Keratinocyte (primary cell): ENCODE measurements at regions not wholly inside any gene's neighbourhood (a gene's known extent, or its start where the extent isn't known, plus 50 kb on each side); places are given as distances from the start of the nearest gene placed in this dataset.

Source experiments
- DNase-seq: peaks from one replicate; pipeline ENCODE4 v3.0.0-alpha.2; 2011; ENCODE audit warnings: low read depth, missing footprints, low spot score
- FAIRE-seq: peaks from 2 replicates; lab custom pipeline; 2011; peaks lifted over from hg19 to GRCh38; lab: Jason Lieb, UNC
- H2AFZ ChIP-seq: 2 replicates; pipeline ENCODE4 v1.6.0; 2012; ENCODE audit warnings: low read length, control low read depth, inconsistent platforms; ENCODE audit not compliant: control insufficient read depth
- H3K27ac ChIP-seq: 2 replicates; pipeline ENCODE4 v1.5.1; 2011; ENCODE audit warnings: low read length; ENCODE audit not compliant: control insufficient read depth, insufficient read depth
- H3K27me3 ChIP-seq: 3 replicates; pipeline ENCODE4 v1.6.0; 2011; ENCODE audit warnings: low read length; ENCODE audit not compliant: control insufficient read depth, insufficient read depth; ENCODE audit errors: extremely low read depth
- H3K36me3 ChIP-seq, 2 experiments: 2 replicates in 1 of 2; 3 replicates in 1 of 2; pipeline ENCODE4 v1.5.1; 2011; ENCODE audit warnings: low read length in 2 of 2, mild to moderate bottlenecking in 1 of 2; ENCODE audit not compliant: control insufficient read depth in 2 of 2, insufficient read depth in 2 of 2; ENCODE audit errors: extremely low read depth in 1 of 2
- H3K4me1 ChIP-seq: 3 replicates; pipeline ENCODE4 v1.5.1; 2011; ENCODE audit warnings: low read length; ENCODE audit not compliant: control insufficient read depth, insufficient read depth; ENCODE audit errors: extremely low read depth
- H3K4me2 ChIP-seq: 3 replicates; pipeline ENCODE4 v1.6.0; 2011; ENCODE audit warnings: low read depth, low read length; ENCODE audit not compliant: control insufficient read depth, insufficient read depth; ENCODE audit errors: extremely low read depth
- H3K4me3 ChIP-seq, 3 experiments: fragments of 200-600 bp in 1 of 3; sonication (generic) in 1 of 3; 2 replicates in 2 of 3; 3 replicates in 1 of 3; pipeline ENCODE4 v1.5.1; 2011 to 2016; ENCODE audit warnings: low read length in 3 of 3, mild to moderate bottlenecking in 3 of 3, control low read depth in 2 of 3, inconsistent platforms in 1 of 3, low read depth in 1 of 3, mixed read lengths in 1 of 3, mixed run types in 1 of 3, moderate library complexity in 1 of 3; ENCODE audit not compliant: control insufficient read depth in 2 of 3, insufficient read depth in 2 of 3; ENCODE audit errors: extremely low read depth in 1 of 3
- H3K79me2 ChIP-seq: 2 replicates; pipeline ENCODE4 v1.6.0; 2012; ENCODE audit warnings: low read length; ENCODE audit not compliant: control insufficient read depth, insufficient read depth
- H3K9ac ChIP-seq: 3 replicates; pipeline ENCODE4 v1.6.0; 2011; ENCODE audit warnings: low read length; ENCODE audit not compliant: control insufficient read depth, insufficient read depth; ENCODE audit errors: extremely low read depth
- H3K9me1 ChIP-seq: 3 replicates; pipeline ENCODE4 v1.6.0; 2011; ENCODE audit warnings: low read length; ENCODE audit not compliant: control insufficient read depth, insufficient read depth; ENCODE audit errors: extremely low read depth
- H3K9me3 ChIP-seq: 2 replicates; pipeline ENCODE4 v1.5.1; 2012; ENCODE audit warnings: low read depth, low read length; ENCODE audit not compliant: control insufficient read depth
- H4K20me1 ChIP-seq: 3 replicates; pipeline ENCODE4 v1.6.0; 2011; ENCODE audit warnings: low read length; ENCODE audit not compliant: control insufficient read depth, insufficient read depth; ENCODE audit errors: extremely low read depth
- EZH2 ChIP-seq: IDR thresholded peaks from one replicate; pipeline ENCODE4 v1.6.1; 2012; ENCODE audit warnings: inconsistent platforms, mild to moderate bottlenecking, low read length, moderate library complexity
- dilution Hi-C: fragments of 300-500 bp; cut with MboI; formaldehyde crosslinking; loops from one replicate; pipeline ENCODE4 v1.7.0; 2020; ENCODE audit warnings: low sequenced_read_pairs; ENCODE audit not compliant: extremely low pct_ligation_motif_present
- TF ChIP-seq, protein P1 (sequence below), 3 experiments: IDR thresholded peaks in 1 of 3; conservative IDR thresholded peaks in 1 of 3; optimal IDR thresholded peaks in 1 of 3; 2 replicates in 2 of 3; 3 replicates in 1 of 3; pipeline versions ENCODE3 to v1.5.1; 2011; ENCODE audit warnings: low read length in 3 of 3, mild to moderate bottlenecking in 3 of 3, moderate library complexity in 2 of 3, control low read depth in 1 of 3, inconsistent platforms in 1 of 3; ENCODE audit not compliant: insufficient read depth in 2 of 3; ENCODE audit errors: extremely low read depth in 1 of 3

DNA sequence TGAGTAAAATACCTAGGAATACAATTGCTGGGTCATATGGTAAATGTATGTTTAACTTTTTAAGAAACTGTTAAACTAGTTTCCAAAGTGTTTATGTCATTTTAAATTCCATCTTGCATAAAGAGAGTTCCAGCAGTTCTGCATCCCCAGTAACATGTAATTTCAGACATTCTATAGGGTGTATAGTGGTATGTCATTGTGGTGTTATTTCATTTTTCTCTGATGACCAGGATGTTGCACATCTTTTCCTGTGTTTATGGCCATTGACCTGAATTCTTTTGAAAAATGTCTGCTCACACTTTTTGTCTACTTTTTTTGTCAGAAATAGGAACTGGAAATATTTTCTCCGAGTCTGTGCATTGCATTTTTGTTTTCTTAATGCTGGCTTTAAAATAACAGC is 128.9 kb downstream of the TMEM200A start:
- H3K9me3 ChIP-seq: no peaks in the 10 kb centered on the region
- TF ChIP-seq EZH2: no peak
- TF ChIP-seq, protein P1, sequence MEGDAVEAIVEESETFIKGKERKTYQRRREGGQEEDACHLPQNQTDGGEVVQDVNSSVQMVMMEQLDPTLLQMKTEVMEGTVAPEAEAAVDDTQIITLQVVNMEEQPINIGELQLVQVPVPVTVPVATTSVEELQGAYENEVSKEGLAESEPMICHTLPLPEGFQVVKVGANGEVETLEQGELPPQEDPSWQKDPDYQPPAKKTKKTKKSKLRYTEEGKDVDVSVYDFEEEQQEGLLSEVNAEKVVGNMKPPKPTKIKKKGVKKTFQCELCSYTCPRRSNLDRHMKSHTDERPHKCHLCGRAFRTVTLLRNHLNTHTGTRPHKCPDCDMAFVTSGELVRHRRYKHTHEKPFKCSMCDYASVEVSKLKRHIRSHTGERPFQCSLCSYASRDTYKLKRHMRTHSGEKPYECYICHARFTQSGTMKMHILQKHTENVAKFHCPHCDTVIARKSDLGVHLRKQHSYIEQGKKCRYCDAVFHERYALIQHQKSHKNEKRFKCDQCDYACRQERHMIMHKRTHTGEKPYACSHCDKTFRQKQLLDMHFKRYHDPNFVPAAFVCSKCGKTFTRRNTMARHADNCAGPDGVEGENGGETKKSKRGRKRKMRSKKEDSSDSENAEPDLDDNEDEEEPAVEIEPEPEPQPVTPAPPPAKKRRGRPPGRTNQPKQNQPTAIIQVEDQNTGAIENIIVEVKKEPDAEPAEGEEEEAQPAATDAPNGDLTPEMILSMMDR (optimal IDR thresholded peaks at IDR 0.05 in 1 of 3, IDR thresholded peaks at IDR 0.05 in 1 of 3, conservative IDR thresholded peaks at IDR 0.05 in 1 of 3; ENCODE audit: extremely low read depth in 1 of 3, insufficient read depth in 2 of 3, low read length in 3 of 3): no peak
- DNase-seq (no peak), FAIRE-seq (no peak)
- no peaks in the 10 kb centered on the region for H3K79me2 ChIP-seq
- dilution Hi-C loops: no loop called here
- no peak overlapping the region for H3K4me3 ChIP-seq
- no peaks in the 10 kb centered on the region for H3K9me1 ChIP-seq
- peaks cover 7% of the 10 kb centered on the region for H3K4me1 ChIP-seq
- no peaks in the 10 kb centered on the region for H4K20me1 ChIP-seq
- H2AFZ ChIP-seq: peak overlapping the region; percentile 12
- H3K27me3 ChIP-seq: no peaks in the 10 kb centered on the region
- H3K9ac ChIP-seq: no peak overlapping the region
- no peaks in the 10 kb centered on the region for H3K36me3 ChIP-seq
- H3K27ac ChIP-seq: no peak overlapping the region
- H3K4me2 ChIP-seq: no peak overlapping the region

DNA sequence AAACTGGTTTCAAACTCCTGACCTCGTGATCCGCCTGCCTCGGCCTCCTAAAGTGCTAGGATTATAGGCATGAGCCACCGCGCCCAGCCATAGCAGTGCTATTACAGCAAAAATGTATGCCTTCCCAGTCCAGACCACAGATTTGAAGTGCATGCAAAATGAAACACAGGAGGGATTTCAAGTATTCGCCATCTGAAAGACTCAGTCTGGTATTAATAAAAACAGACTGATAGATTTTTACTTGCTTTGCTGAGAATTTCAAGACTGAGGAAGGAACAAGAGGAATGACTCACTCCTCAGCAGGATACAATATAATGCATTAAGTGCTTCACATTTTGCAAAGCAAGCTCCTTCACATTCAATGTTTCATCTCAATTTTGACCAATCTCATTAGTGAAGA is 134.9 kb downstream of the TMEM200A start:
- DNase-seq (no peak), FAIRE-seq (peak; percentile 44)
- Histone ChIP-seq H3K79me2 (no peaks in the 10 kb centered on the region), H3K4me3 (no peak overlapping the region), H3K9me1 (no peaks in the 10 kb centered on the region), H3K4me2 (no peak overlapping the region), H3K9me3 (no peaks in the 10 kb centered on the region), H2AFZ (no peak overlapping the region), H3K27me3 (no peaks in the 10 kb centered on the region), H3K27ac (no peak overlapping the region), H3K36me3 (no peaks in the 10 kb centered on the region), H3K4me1 (peaks cover 3% of the 10 kb centered on the region), H4K20me1 (no peaks in the 10 kb centered on the region), H3K9ac (no peak overlapping the region)
- dilution Hi-C loops: no loop called here
- TF ChIP-seq, protein P1 (optimal IDR thresholded peaks at IDR 0.05 in 1 of 3, IDR thresholded peaks at IDR 0.05 in 1 of 3, conservative IDR thresholded peaks at IDR 0.05 in 1 of 3; ENCODE audit: extremely low read depth in 1 of 3, insufficient read depth in 2 of 3, low read length in 3 of 3): no peak
- no peak for TF ChIP-seq EZH2
